Panc1 (cell line): ENCODE measurements at regions not wholly inside any gene's neighbourhood (a gene's known extent, or its start where the extent isn't known, plus 50 kb on each side); places are given as distances from the start of the nearest gene placed in this dataset.

Experiments used
- ATAC-seq: fragments of 200-7000 bp; cut with Tn5 transposase; 2 replicates; pipeline ENCODE4 v1.9.1; 2020; ENCODE audit warnings: mild to moderate bottlenecking, moderate library complexity
- BruUV-seq: library from RNA; stranded (reverse); fragments of 400-500 nt; replicated peaks from 2 replicates; lab custom pipeline; 2021; lab: Mats Ljungman, UMichigan
- CTCF ChIA-PET: fragments of 300-600 bp; sonication (Branson Sonifier 250); formaldehyde crosslinking; loops from one replicate; lab custom pipeline; 2022; ENCODE audit warnings: antibody characterized with exemption; lab: Charles Lee
- POLR2A ChIA-PET: fragments of 300-600 bp; sonication (Branson Sonifier 250); formaldehyde crosslinking; loops from one replicate; lab custom pipeline; 2022; ENCODE audit warnings: antibody characterized with exemption; lab: Charles Lee
- DNase-seq: peaks from one replicate; pipeline ENCODE4 v3.0.0-alpha.2; 2010; ENCODE audit warnings: low read depth, low spot score
- H3K27ac ChIP-seq: 2 replicates; pipeline ENCODE4 v1.5.1; 2011; ENCODE audit warnings: mild to moderate bottlenecking, low read length, inconsistent platforms
- H3K27me3 ChIP-seq: fragments of 200-500 bp; sonication (Bioruptor generic); 2 replicates; pipeline ENCODE4 v1.6.0; 2014; ENCODE audit warnings: low read length, inconsistent platforms; ENCODE audit not compliant: control insufficient read depth, insufficient read depth
- H3K36me3 ChIP-seq: fragments of 200-500 bp; sonication (Bioruptor generic); 2 replicates; pipeline ENCODE4 v1.5.1; 2014; ENCODE audit warnings: inconsistent platforms, mild to moderate bottlenecking, low read length, moderate library complexity; ENCODE audit not compliant: control insufficient read depth, insufficient read depth
- H3K4me1 ChIP-seq: 2 replicates; pipeline ENCODE4 v1.5.1; 2011; ENCODE audit warnings: inconsistent platforms, mild to moderate bottlenecking, low read length, moderate library complexity; ENCODE audit not compliant: control insufficient read depth, insufficient read depth
- H3K4me3 ChIP-seq, 2 experiments: 2 replicates each; pipeline ENCODE4 v1.5.1; 2011 to 2012; ENCODE audit warnings: low read depth in 2 of 2, low read length in 2 of 2, mild to moderate bottlenecking in 2 of 2, inconsistent platforms in 1 of 2, moderate library complexity in 1 of 2
- H3K9me3 ChIP-seq: fragments of 200-500 bp; sonication (Bioruptor generic); 2 replicates; pipeline ENCODE4 v1.5.1; 2014; ENCODE audit warnings: low read depth, mild to moderate bottlenecking, inconsistent platforms, low read length, moderate library complexity; ENCODE audit not compliant: control insufficient read depth, insufficient read depth
- CTCF ChIP-seq: fragments of 450-650 bp; IDR thresholded peaks from 2 replicates; pipeline ENCODE4 v1.5.1; 2017; ENCODE audit warnings: mild to moderate bottlenecking
- POLR2AphosphoS5 ChIP-seq: IDR thresholded peaks from 2 replicates; pipeline ENCODE4 v1.6.1; 2012; ENCODE audit warnings: mild to moderate bottlenecking, low read depth, low read length, moderate library complexity
- TCF7L2 ChIP-seq: IDR thresholded peaks from 2 replicates; pipeline ENCODE4 v1.6.1; 2011; ENCODE audit warnings: mild to moderate bottlenecking, low read depth, low read length, inconsistent platforms
- in situ Hi-C: cut with HindIII; loops from 2 replicates; pipeline ENCODE4 v1.10.0; 2016; ENCODE audit warnings: low sequenced_read_pairs, low pct_unique_long_range_greater_than_20kb
- intact Hi-C: fragments of 100-400 bp; cut with micrococcal nuclease; formaldehyde crosslinking; loops from one replicate; pipeline ENCODE4 v1.10.0; 2022; ENCODE audit not compliant: unreplicated experiment
- TF ChIP-seq, protein P1 (sequence below), 2 experiments: IDR thresholded peaks; 2 replicates each; pipeline ENCODE4 v1.6.1; 2011 to 2012; ENCODE audit warnings: low read depth in 2 of 2, control low read depth in 1 of 2, low read length in 1 of 2, mild to moderate bottlenecking in 1 of 2, moderate library complexity in 1 of 2; ENCODE audit not compliant: insufficient read depth in 1 of 2

- ChIA-PET POLR2A (no interaction called here), CTCF (no interaction called here)
- intact Hi-C loops (no loop called here), in situ Hi-C loops (no loop called here)
- Histone ChIP-seq H3K4me3 (peak overlapping the region in 1 of 2 experiments; percentile 39; a peak in 2 of 4 replicates), H3K4me1 (peaks cover 13% of the 10 kb centered on the region), H3K27ac (peak overlapping the region; percentile 60), H3K9me3 (no peaks in the 10 kb centered on the region), H3K27me3 (no peaks in the 10 kb centered on the region), H3K36me3 (no peaks in the 10 kb centered on the region)
- DNase-seq: peak; percentile 81
- peak; percentile 94 for ATAC-seq
- TF ChIP-seq, protein P1, sequence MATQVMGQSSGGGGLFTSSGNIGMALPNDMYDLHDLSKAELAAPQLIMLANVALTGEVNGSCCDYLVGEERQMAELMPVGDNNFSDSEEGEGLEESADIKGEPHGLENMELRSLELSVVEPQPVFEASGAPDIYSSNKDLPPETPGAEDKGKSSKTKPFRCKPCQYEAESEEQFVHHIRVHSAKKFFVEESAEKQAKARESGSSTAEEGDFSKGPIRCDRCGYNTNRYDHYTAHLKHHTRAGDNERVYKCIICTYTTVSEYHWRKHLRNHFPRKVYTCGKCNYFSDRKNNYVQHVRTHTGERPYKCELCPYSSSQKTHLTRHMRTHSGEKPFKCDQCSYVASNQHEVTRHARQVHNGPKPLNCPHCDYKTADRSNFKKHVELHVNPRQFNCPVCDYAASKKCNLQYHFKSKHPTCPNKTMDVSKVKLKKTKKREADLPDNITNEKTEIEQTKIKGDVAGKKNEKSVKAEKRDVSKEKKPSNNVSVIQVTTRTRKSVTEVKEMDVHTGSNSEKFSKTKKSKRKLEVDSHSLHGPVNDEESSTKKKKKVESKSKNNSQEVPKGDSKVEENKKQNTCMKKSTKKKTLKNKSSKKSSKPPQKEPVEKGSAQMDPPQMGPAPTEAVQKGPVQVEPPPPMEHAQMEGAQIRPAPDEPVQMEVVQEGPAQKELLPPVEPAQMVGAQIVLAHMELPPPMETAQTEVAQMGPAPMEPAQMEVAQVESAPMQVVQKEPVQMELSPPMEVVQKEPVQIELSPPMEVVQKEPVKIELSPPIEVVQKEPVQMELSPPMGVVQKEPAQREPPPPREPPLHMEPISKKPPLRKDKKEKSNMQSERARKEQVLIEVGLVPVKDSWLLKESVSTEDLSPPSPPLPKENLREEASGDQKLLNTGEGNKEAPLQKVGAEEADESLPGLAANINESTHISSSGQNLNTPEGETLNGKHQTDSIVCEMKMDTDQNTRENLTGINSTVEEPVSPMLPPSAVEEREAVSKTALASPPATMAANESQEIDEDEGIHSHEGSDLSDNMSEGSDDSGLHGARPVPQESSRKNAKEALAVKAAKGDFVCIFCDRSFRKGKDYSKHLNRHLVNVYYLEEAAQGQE (IDR thresholded peaks at IDR 0.05; ENCODE audit: insufficient read depth in 1 of 2, low read depth in 2 of 2, low read length in 1 of 2): no peak
- peak; percentile 30; the same call in 1 of the 2 replicates for TF ChIP-seq TCF7L2
- no TSS peak for BruUV-seq
These were observed 97.1 kb downstream of the ENC1 start for GRCh38 chr5:74543162-74543995.

- H3K27ac ChIP-seq: peak overlapping the region; percentile 18; the same call in 1 of the 2 replicates
- intact Hi-C loops: no loop called here
- H3K27me3 ChIP-seq: no peaks in the 10 kb centered on the region
- CTCF ChIA-PET: no interaction called here
- in situ Hi-C loops: no loop called here
- POLR2A ChIA-PET: no interaction called here
- DNase-seq (no peak), ATAC-seq (no peak)
- no peaks in the 10 kb centered on the region for H3K36me3 ChIP-seq
- H3K4me3 ChIP-seq: no peak overlapping the region
- no peaks in the 10 kb centered on the region for H3K9me3 ChIP-seq
- peak; percentile 9; the same call in 1 of the 2 replicates for TF ChIP-seq CTCF
- TF ChIP-seq POLR2AphosphoS5: no peak
- TF ChIP-seq, protein P1 (IDR thresholded peaks at IDR 0.05; ENCODE audit: insufficient read depth in 1 of 2, low read depth in 2 of 2, low read length in 1 of 2): no peak
- BruUV-seq: no TSS peak
- peaks cover 13% of the 10 kb centered on the region for H3K4me1 ChIP-seq
These were observed 98.0 kb downstream of the ENC1 start for GRCh38 chr5:74542482-74542881.
